GM18873 (cell line): ENCODE measurements at regions not wholly inside any gene's neighbourhood (a gene's known extent, or its start where the extent isn't known, plus 50 kb on each side); places are given as distances from the start of the nearest gene placed in this dataset.

ENCODE experiments used
- ATAC-seq: cut with Tn5 transposase; IDR thresholded peaks from one replicate; pipeline ENCODE4 v1.9.1; 2021; ENCODE audit warnings: mild to moderate bottlenecking, moderate library complexity, moderate number of reproducible peaks; ENCODE audit not compliant: unreplicated experiment, low FRiP score

DNA sequence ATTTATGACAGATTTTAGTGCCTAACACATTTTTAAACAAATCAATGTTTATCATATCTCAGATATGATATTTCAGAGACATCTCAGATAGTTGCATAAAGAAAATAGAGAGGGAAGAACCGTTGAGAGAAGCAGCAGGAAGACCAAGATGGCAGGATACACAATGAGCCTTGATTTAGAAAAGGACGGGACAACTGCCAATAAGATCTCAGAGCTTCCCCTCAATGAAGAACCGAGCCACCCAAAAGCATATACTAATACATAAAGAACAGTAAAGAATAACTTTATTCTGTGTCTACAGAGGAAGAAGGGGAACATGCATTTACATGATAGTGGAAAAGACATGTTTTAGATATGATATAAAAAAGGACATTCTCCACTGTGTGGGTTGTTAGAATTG is 375.9 kb upstream of the SOX5 start:
- ATAC-seq = no peak

DNA sequence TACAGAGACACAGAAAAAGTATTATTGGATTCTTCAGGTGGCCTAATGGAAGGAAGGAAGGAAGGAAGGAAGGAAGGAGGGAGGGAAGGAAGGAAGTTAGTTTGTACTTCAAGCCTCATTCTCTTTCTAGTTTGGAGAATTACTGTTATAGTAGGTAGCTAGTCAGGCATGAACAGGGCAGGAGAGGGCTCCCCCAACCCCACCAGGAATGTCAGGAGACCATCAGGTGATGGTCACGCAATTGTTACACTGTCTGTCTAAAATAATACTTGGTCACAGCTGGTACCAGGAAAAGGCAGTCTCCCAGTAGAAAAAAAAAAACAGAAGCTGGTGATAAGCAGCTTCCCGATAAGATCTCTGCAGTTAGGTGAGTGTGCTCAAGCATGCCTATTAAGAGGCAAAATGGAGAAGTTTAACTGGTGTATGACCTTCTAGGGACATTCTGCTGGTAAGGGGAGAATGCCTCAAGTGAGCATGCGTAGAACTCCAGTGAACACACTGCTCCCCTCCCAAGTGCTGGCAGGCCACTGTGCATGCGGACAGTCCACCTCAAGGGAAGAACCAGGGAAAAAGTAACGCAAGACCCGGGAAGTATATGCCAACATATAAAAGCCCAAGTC is 358.4 kb upstream of the SOX5 start:
- no peak for ATAC-seq

DNA sequence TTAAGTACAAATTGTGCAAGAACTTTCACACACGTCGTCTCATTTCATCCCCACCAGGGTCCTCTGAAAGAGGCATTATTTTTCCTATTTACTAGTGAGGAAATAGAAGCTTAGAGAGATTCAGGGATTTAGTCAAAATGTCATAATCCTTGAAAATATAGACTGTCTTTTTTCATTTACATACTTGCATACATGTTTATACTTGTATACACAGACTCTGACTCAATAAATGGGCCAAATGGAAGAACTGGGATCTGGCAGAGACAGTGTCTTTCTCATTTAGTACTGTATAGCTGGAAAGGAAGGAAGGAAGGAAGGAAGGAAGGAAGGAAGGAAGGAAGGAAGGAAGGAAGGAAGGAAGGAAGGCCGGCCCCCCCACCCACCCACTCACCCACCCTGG is 357.7 kb upstream of the SOX5 start:
- no peak for ATAC-seq

DNA sequence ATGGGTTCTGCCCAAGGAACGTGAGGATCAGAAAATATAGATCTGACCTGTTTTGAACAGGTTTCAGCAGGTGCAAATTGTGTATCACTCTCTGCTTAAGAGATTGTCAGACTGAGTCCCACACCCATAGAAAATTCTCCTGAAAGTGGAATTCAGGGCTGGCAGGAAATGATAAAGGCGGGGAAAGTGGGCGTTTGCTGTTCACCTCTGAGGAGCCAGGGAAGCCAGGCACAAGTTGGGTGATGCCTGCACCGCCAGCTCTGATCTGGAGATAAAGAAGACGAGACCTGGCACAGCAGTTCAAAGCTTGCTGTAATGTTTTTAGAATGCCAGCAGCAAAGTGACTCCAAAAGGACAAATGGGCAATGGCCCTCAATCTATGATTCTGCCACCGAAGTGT is 356.5 kb upstream of the SOX5 start:
- no peak for ATAC-seq

DNA sequence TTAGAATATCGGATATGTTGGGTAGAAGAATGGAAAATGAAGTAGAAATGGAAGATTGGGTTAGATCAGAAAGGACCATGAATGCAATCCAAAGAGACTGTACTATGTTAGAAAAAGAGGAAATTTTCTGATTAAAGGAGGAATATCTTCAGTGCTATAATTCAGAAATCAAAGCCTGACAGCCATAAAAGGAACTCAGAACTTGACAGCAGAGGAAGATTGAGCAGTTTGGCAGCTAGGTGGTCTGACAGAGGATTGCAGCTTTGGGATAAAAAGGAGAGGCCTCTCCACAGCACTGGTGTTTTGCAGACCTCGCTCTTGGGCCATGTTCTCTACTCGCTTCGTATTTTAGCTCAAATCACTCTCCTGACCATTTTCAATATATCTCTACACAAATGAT is 354.8 kb upstream of the SOX5 start:
- ATAC-seq = no peak

DNA sequence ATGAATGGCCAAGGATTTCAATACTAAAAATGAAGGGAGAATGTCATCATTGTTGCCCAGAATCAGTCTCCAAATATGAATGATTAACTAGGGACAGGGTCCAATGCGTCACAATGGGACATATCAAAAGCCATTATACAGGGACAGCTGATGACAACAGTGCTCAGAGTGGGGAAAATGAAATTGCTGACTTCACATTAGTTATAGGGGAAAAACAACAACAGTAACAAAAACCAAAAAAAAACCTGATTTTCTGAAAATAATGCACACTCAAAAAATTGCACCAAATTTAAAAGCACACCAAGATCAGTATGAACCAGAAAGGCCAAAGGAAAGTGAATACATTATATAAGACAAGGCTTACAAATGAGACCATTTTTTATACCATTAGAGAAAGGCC is 353.2 kb upstream of the SOX5 start:
- no peak for ATAC-seq

GRCh38 chr12:24297516-24297915 is 348.0 kb upstream of the SOX5 start:
- no peak for ATAC-seq

DNA sequence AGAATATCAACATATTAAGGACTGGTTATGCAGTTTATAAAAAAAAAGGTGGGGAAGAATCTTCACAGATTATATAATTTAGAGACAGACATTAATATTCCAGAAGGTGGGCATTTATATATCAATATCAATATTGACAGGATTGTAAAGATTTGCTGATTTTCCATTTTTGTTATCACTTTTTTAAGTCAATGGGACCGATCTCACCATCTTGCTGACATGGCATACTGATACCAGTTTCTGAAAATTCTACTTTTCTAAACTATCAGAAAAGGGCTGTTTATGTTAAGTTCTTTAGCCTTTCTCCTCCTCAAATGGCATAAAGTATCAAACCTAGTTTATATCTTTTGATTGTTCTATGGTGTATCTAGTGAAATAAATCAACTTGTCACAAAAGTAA is 344.1 kb upstream of the SOX5 start:
- no peak for ATAC-seq

GRCh38 chr12:24287963-24288362 is 338.5 kb upstream of the SOX5 start:
- no peak for ATAC-seq

- no peak for ATAC-seq
Measured at GRCh38 chr12:24285448-24285847, 336.0 kb upstream of the SOX5 start.

GRCh38 chr12:24281341-24281740 is 331.9 kb upstream of the SOX5 start:
- no peak for ATAC-seq

- no peak for ATAC-seq
Measured at GRCh38 chr12:24280056-24280842, 330.8 kb upstream of the SOX5 start.

DNA sequence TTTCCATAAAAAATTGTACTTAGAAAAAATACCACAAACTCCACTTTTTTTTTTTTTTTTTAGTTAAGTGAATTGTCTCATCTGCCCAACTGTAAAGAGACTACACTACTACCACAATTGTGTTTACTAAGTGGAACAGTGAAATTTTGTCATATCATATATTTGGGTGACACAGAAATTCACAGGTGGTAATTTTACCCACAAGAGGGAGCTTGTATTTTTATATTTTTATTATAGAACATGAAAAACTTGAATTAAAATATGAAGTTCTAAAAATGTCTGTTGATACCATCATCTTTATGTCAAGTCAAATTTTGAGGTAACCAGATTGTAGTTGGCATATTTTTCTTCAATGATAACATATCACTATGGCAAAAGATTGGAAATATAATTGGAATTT is 329.4 kb upstream of the SOX5 start:
- no peak for ATAC-seq

- no peak for ATAC-seq
Measured at GRCh38 chr12:24270965-24271364, 321.5 kb upstream of the SOX5 start.

DNA sequence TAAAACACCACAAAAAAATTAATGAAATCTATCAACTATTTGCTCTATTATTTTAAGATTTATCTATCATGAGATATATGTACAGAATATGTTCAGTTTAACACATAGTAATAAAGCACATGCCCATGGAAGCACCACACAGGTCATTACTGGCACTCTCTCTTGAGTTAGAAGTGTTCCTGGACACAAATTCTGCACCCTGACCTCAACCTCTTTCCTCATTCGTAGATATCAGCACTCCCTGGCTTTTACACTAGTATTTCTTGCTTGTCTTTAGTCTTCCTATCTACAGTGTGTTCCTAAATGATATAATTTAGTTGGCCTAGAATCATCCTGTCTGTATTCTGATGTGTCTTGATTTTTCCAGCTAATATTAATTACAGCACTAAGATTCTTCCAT is 321.0 kb upstream of the SOX5 start:
- no peak for ATAC-seq

GRCh38 chr12:24268663-24269186 is 319.3 kb upstream of the SOX5 start:
- no peak for ATAC-seq

DNA sequence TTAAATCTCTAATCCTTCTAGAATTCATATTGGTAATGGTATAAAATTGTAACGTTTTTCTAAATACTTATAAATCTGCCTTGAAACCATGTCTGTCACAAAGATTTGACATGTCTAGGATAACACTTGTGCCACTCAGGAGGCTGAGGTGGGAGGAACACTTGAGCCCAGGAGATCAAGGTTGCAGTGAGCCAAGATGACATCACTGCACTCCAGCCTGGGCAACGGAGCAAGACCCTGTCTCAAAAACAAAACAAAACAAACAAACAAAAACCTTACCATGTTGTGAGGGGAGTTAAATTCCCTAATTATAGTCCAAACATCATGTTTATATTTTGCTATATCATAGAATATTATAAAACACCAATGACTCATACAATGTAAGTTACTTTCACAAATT is 317.5 kb upstream of the SOX5 start:
- ATAC-seq = no peak

DNA sequence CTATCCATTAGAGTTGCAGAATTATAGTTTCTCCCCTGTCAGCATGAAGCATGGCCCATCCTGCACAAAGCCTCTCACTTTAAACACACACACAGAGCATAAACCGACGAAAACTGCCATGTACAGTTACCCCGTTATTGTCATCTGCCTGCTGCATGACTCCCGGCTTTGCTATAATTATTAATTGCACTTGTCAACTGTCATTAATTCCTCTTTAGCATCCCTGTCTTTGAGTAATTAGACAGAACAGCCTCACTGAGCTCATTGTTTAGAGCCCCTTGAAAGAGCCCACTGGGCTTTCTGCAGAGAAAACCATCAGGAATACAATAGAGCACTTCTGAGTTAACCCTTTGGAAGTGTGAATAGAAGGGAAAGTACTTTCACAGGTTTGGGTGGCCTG is 307.2 kb upstream of the SOX5 start:
- no peak for ATAC-seq

GRCh38 chr12:24255920-24256665 is 306.6 kb upstream of the SOX5 start:
- ATAC-seq = no peak

DNA sequence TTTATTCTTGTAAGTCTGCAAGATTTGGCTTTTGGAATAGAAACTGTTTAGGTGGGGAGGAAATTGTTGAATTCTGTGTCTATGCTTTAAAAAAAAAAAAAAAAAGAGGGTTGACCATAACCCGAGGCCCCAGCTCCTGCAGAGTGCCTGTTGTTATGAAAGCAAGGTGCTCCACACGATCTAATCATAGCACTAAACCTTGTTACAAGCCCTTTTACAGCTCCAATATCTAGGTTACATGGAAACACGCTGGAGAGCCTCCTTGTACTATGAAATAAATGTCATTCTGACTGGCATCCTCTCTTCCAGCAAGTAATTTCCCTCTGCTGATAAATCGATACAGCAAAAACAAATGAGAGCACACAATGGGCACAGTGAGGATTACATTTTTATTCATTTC is 303.1 kb upstream of the SOX5 start:
- no peak for ATAC-seq

GRCh38 chr12:24246934-24247333 is 297.5 kb upstream of the SOX5 start:
- ATAC-seq = no peak
